GM12801 (cell line): ENCODE measurements at regions not wholly inside any gene's neighbourhood (a gene's known extent, or its start where the extent isn't known, plus 50 kb on each side); places are given as distances from the start of the nearest gene placed in this dataset.

Experiments
- TF ChIP-seq, protein P1 (sequence below): IDR thresholded peaks from one replicate; pipeline ENCODE4 v1.5.1; 2011; ENCODE audit warnings: control low read depth; ENCODE audit not compliant: insufficient read length; ENCODE audit errors: extremely low read depth

- TF ChIP-seq, protein P1, sequence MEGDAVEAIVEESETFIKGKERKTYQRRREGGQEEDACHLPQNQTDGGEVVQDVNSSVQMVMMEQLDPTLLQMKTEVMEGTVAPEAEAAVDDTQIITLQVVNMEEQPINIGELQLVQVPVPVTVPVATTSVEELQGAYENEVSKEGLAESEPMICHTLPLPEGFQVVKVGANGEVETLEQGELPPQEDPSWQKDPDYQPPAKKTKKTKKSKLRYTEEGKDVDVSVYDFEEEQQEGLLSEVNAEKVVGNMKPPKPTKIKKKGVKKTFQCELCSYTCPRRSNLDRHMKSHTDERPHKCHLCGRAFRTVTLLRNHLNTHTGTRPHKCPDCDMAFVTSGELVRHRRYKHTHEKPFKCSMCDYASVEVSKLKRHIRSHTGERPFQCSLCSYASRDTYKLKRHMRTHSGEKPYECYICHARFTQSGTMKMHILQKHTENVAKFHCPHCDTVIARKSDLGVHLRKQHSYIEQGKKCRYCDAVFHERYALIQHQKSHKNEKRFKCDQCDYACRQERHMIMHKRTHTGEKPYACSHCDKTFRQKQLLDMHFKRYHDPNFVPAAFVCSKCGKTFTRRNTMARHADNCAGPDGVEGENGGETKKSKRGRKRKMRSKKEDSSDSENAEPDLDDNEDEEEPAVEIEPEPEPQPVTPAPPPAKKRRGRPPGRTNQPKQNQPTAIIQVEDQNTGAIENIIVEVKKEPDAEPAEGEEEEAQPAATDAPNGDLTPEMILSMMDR = no peak
Measured at GRCh38 chr2:58336416-58336815, 95.3 kb upstream of the FANCL start.

- TF ChIP-seq, protein P1 = no peak
Measured at GRCh38 chr2:58334414-58334813, 93.3 kb upstream of the FANCL start.

DNA sequence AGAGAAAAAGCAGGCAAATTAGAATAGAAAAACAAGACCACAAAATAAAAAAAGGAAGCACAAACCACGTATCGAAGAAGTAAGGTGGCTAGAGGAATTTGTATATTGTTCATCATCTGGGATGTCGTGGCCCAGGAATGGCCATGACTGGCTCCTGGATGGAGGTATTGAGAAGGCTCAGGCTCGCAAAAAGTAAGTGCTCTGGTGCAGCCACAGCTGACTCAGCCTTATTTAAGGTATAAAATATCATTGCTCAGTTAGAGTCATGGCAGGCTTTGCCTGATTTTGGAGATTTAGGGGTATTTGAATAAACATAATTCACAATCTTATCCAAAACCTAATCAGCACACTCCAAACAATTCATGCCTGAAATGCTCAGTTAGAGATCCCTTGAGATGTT is 78.4 kb upstream of the FANCL start:
- TF ChIP-seq, protein P1 = no peak

- TF ChIP-seq, protein P1 = no peak
Measured at GRCh38 chr2:58313926-58314325, 72.8 kb upstream of the FANCL start.

- TF ChIP-seq, protein P1 = no peak
Measured at GRCh38 chr2:58308435-58308834, 67.3 kb upstream of the FANCL start.

GRCh38 chr2:58304843-58305242 is 63.7 kb upstream of the FANCL start:
- TF ChIP-seq, protein P1 = no peak

DNA sequence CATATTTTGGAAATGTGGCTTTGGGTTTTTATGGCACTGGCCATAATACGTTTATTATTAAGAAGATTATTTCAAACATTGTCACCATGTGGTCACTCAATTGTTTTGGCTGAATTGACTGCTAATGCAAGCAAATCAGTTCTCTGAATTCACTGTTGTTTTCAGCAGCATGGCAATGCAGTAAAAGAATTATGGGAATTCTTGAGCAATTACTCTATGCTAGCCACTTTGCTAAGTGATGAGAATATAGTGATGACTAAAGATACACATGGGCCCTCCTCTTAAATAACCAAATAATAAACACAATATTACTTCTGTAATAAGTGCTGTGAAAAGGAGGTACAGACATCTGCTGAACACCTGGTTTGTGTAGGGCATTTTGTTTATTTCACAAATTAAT is 58.0 kb upstream of the FANCL start:
- TF ChIP-seq, protein P1 = no peak

- TF ChIP-seq, protein P1 = no peak
Measured at GRCh38 chr2:58293056-58293455, 51.9 kb upstream of the FANCL start.
